ENCODE measurements at regions not wholly inside any gene's neighbourhood (a gene's known extent, or its start where the extent isn't known, plus 50 kb on each side); places are given as distances from the start of the nearest gene placed in this dataset.

DNA sequence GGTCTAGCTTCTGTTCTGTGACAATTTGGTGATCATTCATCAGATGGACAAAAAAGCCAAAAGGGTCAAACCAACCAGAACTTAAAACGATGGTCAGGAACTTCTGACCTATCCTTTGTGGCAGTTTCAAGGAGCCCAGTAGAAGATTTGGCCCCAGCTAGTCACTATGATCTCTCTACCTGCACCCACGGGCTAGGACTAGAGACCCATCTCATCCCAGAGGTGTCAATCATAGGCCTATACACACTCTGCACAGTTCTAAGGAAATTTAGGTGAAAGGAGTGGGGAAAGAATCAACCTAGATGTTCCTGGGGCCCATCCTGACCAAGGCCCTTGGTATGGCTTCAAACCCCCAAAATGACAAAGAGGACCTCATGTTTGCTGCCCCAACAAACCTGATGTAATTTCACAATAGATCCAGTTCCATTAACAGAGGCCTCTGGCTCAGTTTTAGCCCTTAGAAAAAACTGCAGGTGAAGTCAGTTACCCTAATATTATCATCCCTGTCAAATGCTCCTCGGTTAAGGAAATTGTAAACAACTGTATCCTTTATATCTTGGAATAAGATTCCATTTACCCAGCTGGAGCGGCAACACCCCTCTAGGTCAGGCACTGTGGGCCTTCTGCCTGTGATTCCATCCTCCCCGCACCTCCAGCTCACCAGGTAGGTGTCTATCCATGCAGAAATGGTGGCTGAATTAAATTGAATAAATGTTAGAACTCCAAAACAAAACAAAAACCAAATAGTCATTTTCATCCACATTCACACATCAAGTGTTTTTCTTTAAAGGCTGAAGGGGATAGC is 138.7 kb downstream of the ENC1 start:
- H3K4me3 ChIP-seq (ENCODE audit: low read depth, low read length), result no peak overlapping the region
- TF ChIP-seq CTCF (IDR thresholded peaks at IDR 0.05; ENCODE audit: insufficient read depth, low read depth, low read length, missing control alignments), result no peak
- no peak for DNase-seq (ENCODE audit: low read depth)

DNA sequence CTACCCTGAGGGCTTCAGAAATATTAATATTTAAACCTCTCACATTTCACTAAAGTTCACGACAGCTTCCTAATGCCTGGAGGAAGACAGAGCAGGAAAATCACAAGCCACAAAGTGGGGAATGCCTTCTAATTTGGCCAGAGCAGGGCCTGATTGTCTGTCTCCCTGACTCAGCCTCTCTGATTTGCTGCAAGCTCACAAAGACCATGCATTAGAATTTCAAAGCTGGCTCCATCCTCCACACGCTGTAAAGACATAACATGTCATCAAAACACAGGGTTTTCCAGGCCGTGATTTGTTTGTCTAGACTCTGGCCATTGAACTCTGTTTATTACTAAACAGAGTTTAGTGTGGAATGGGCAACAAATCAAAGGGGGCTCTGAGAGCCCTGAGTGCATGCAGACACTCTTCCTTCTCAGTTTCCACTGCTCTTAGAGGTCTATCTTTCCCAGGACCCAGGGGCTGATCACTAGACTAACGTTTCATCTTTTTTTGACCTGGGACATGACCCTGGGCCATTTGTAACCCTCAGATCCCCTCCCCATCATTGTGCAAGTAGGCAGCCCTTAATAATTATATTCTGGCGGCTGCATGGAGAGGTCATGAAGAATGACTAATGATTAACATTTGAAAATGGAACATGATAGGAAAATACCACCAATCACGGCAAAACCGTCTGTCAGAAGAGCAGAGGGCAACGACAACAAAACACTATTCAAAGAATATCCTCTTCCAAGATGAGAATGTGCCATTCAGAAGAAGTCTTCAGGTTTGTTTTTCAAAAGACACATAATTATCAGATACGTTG is 140.2 kb downstream of the ENC1 start:
- no peak for TF ChIP-seq CTCF (IDR thresholded peaks at IDR 0.05; ENCODE audit: insufficient read depth, low read depth, low read length, missing control alignments)
- no peak overlapping the region for H3K4me3 ChIP-seq (ENCODE audit: low read depth, low read length)
- DNase-seq (ENCODE audit: low read depth), result no peak

DNA sequence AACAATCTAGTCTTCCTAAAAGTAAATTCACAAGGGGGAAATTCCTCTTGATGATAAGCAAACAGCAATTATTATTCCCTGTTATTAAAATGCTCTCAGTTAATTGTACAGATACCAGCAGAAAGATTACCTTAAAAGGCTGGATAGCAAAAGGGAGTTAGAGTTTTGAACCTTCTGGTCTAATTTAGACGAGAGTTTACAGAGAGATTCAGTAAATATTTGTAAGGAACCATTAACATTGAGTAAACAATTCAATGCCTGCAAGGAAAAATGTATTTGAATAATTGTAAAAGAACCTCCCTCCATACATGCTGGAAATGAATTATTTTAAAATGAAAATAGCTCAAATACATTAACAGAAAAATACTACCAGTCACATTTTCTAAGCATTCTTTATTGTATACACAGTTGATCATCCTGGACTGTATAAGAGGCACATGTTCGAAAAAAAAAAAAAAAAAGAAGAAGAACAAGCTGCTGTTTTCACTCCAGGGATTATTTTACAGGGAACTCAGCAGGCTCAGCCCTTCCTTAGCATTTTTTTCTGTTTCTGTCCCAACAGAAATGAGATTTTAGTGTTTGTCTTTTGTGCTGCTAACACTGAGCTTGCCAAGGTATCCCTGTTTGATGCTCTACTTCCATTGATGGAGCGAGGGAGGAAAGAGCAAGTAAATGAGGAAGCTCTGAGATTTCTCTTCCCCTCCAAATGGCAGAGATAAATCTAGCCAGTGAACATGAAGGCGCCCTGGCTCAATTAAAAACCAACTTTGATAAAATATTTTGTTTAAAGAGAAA is 141.1 kb downstream of the ENC1 start:
- no peak overlapping the region for H3K4me3 ChIP-seq (ENCODE audit: low read depth, low read length)
- no peak for DNase-seq (ENCODE audit: low read depth)

GRCh38 chr5:74497706-74498105 is 142.8 kb downstream of the ENC1 start:
- no peak for DNase-seq (ENCODE audit: low read depth)
- H3K4me3 ChIP-seq (ENCODE audit: low read depth, low read length), result no peak overlapping the region
- TF ChIP-seq CTCF (IDR thresholded peaks at IDR 0.05; ENCODE audit: insufficient read depth, low read depth, low read length, missing control alignments), result no peak

More for the DNA sequence above, 141.1 kb downstream of the ENC1 start:
- no peak for TF ChIP-seq CTCF (IDR thresholded peaks at IDR 0.05; ENCODE audit: insufficient read depth, low read depth, low read length, missing control alignments)

DNA sequence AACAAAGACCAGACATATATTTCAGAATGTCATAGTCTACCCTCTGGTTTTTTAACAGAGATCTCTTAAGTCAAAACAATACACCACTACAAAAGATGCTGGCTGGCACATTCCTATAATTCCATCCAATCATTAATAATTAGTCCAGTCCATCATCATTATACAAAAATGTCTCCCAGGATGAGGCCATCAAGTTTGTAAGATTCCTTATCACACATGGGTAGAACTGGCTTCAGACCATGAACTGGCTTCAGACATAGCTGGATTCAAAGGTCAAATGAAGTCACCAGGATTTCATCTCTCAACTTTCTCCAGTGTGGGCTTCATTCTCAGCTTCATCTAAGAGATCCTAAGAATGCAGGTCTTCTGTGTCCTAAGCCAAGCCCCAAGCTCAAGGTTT is 147.1 kb downstream of the ENC1 start:
- H3K4me3 ChIP-seq (ENCODE audit: low read depth, low read length), result no peak overlapping the region
- no peak for DNase-seq (ENCODE audit: low read depth)
- no peak for TF ChIP-seq CTCF (IDR thresholded peaks at IDR 0.05; ENCODE audit: insufficient read depth, low read depth, low read length, missing control alignments)

- H3K4me3 ChIP-seq (ENCODE audit: low read depth, low read length), result no peak overlapping the region
- no peak for DNase-seq (ENCODE audit: low read depth)
- TF ChIP-seq CTCF (IDR thresholded peaks at IDR 0.05; ENCODE audit: insufficient read depth, low read depth, low read length, missing control alignments), result no peak
These were observed 148.3 kb downstream of the ENC1 start for GRCh38 chr5:74492230-74492629.
